ENCODE measurements at regions not wholly inside any gene's neighbourhood (a gene's known extent, or its start where the extent isn't known, plus 50 kb on each side); places are given as distances from the start of the nearest gene placed in this dataset.
"Not testable (repeated sequence)": the region's sequence is repeated elsewhere in the genome, so short reads cannot be mapped to it uniquely, and the experiment has no call there.

DNA sequence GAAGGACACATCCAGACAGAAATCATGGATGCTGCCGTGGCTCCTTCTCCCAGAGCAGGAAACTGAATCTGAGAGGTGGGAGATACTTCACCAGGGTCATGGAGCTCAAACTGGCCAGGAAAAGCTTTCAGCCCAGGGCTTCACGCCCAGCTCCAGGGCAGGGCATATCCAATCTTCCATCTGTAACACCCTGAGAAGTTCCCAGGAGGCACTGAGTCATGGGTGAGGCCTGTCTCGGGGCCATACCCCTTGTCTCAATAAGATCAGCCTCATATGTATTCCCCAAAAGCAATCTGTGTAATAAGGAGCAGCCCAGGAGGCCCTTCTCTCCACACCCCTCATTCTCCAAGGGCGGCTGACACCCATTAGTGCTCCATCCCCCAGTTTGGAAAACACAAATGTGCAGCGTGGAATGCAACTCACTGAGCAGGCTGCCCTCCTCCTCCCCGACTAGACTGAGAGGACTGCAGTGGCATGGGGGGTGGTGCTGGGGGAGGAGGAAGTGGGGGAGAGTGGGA, 439.3 kb upstream of the SULF2 start:
- DNase-seq (no peak), ATAC-seq (replicated peaks) (no peak)
- Mint-ChIP-seq H3K9me3 (peaks cover 7 to 9% of the 10 kb centered on the region in 2 donors), H3K27ac (no peak overlapping the region), H3K36me3 (peaks cover 3 to 4% of the 10 kb centered on the region in 2 donors), H3K4me3 (no peak overlapping the region), H3K27me3 (peaks cover 30 to 34% of the 10 kb centered on the region in 2 donors), H3K4me1 (no peaks in the 10 kb centered on the region)

GRCh38 chr20:48223715-48224114, 438.4 kb upstream of the SULF2 start:
- ATAC-seq (replicated peaks) (no peak), DNase-seq (no peak)
- H3K4me1 Mint-ChIP-seq: no peaks in the 10 kb centered on the region
- H3K4me3 Mint-ChIP-seq: no peak overlapping the region
- H3K9me3 Mint-ChIP-seq: peaks cover 2 to 3% of the 10 kb centered on the region in 2 donors
- peaks cover 0 to 2% of the 10 kb centered on the region in 2 donors for H3K36me3 Mint-ChIP-seq
- no peak overlapping the region for H3K27ac Mint-ChIP-seq
- H3K27me3 Mint-ChIP-seq: peaks cover 37 to 40% of the 10 kb centered on the region in 2 donors

- H3K36me3 Mint-ChIP-seq: no peaks in the 10 kb centered on the region
- DNase-seq: no peak
- ATAC-seq (replicated peaks): no peak
- peaks cover 0 to 3% of the 10 kb centered on the region in 2 donors for H3K9me3 Mint-ChIP-seq
- H3K4me3 Mint-ChIP-seq: no peak overlapping the region
- H3K27me3 Mint-ChIP-seq: peaks cover 40 to 45% of the 10 kb centered on the region in 2 donors
- H3K27ac Mint-ChIP-seq: no peak overlapping the region
- no peaks in the 10 kb centered on the region for H3K4me1 Mint-ChIP-seq
These were observed 437.4 kb upstream of the SULF2 start for GRCh38 chr20:48222595-48223180.

DNA sequence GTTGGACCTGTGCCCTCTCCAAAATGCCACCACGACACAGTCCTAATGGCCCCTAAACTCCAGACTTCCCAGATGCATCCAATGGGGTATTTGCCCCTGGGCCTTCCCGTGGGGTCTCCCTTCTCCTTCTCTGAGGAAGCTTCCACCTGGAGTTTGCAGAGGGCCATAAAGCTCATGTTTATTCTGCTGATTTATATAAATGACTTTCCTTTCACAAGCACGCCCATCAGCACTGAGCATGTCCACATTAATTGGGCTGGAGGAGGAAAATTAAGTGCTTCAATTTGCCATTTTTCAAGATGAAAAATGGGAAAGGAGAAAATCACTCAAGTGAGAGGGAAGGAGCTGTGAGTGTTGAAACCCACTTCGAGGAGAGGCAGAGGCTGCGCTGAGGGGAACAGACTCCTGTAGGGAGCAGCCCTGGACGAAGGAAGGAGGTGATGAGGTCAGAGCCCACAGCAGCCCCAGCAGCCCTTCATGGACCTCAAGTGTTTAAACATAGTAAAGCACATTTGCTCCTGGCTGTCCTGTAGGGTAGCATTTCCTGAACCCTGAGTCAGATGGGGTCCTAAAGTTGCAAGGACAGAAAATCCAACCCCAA, 434.9 kb upstream of the SULF2 start:
- Mint-ChIP-seq H3K27ac (no peak overlapping the region), H3K27me3 (peaks cover 31 to 50% of the 10 kb centered on the region in 2 donors)
- no peak for DNase-seq

GRCh38 chr20:48219306-48219705, 434.0 kb upstream of the SULF2 start:
- Mint-ChIP-seq H3K27ac (no peak overlapping the region), H3K27me3 (peaks cover 36 to 54% of the 10 kb centered on the region in 2 donors), H3K9me3 (peaks cover 0 to 3% of the 10 kb centered on the region in 2 donors), H3K4me1 (no peaks in the 10 kb centered on the region), H3K4me3 (no peak overlapping the region), H3K36me3 (no peaks in the 10 kb centered on the region)
- ATAC-seq (replicated peaks) (no peak), DNase-seq (no peak)

More for the DNA sequence above, 434.9 kb upstream of the SULF2 start:
- ATAC-seq (replicated peaks): no peak
- peaks cover 0 to 3% of the 10 kb centered on the region in 2 donors for H3K9me3 Mint-ChIP-seq
- H3K36me3 Mint-ChIP-seq: no peaks in the 10 kb centered on the region
- H3K4me3 Mint-ChIP-seq: no peak overlapping the region
- H3K4me1 Mint-ChIP-seq: no peaks in the 10 kb centered on the region

DNA sequence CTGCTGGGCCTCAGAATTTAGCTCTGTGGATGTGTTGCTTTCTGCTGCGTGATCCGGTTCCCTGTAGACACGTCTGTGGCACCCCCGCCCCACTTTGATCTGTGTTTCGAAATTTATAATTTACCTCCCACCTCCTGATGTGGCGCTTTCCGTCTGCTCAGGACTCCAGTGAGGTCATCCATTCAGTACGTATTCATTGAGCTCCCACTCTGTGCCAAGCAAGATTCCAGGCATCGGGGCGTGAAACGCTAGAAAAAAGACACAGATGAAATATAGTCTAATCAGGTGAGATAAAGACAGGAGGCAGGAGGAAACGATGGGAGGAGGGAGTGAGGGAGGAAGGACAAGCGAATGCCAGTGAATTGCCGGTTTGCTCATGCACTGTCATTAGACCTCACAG, 431.9 kb upstream of the SULF2 start:
- H3K4me1 Mint-ChIP-seq: no peaks in the 10 kb centered on the region
- no peaks in the 10 kb centered on the region for H3K9me3 Mint-ChIP-seq
- H3K4me3 Mint-ChIP-seq: no peak overlapping the region
- ATAC-seq (replicated peaks) (no peak), DNase-seq (no peak)
- H3K27me3 Mint-ChIP-seq: peaks cover 34 to 44% of the 10 kb centered on the region in 2 donors
- no peaks in the 10 kb centered on the region for H3K36me3 Mint-ChIP-seq
- no peak overlapping the region for H3K27ac Mint-ChIP-seq

DNA sequence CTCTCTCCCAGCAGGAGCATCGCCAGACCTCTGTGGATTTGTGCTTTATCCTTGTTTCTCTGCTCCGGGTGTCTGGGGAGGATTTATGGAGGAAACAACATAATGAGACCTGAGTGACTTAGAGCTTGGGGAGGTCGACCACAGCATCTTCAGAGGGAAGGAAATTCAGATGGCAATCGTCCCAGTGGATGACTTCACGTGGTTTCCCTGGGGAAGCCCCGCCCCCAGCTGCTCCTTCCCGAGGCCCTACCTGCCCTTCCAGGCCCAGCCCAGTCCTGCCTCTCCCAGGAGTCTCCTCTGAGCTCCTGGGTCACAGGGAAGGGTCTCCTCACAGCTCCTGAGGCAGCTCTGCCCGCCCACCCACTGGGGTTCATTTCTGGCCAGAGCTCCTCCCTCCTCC, 430.3 kb upstream of the SULF2 start:
- DNase-seq (no peak), ATAC-seq (replicated peaks) (no peak)
- Mint-ChIP-seq H3K27ac (no peak overlapping the region), H3K4me1 (no peaks in the 10 kb centered on the region), H3K4me3 (no peak overlapping the region), H3K27me3 (peaks cover 46 to 53% of the 10 kb centered on the region in 2 donors), H3K36me3 (no peaks in the 10 kb centered on the region), H3K9me3 (no peaks in the 10 kb centered on the region)

- Mint-ChIP-seq H3K36me3 (no peaks in the 10 kb centered on the region), H3K4me3 (no peak overlapping the region), H3K27ac (no peak overlapping the region), H3K9me3 (no peaks in the 10 kb centered on the region), H3K4me1 (no peaks in the 10 kb centered on the region), H3K27me3 (peaks cover 40 to 47% of the 10 kb centered on the region in 2 donors)
- no peak for DNase-seq
- ATAC-seq (replicated peaks): no peak
These were observed 429.3 kb upstream of the SULF2 start for GRCh38 chr20:48214601-48215000.

- ATAC-seq (replicated peaks); H3K9me3 Mint-ChIP-seq: not testable (repeated sequence)
These were observed 428.4 kb upstream of the SULF2 start for GRCh38 chr20:48213635-48214034.

DNA sequence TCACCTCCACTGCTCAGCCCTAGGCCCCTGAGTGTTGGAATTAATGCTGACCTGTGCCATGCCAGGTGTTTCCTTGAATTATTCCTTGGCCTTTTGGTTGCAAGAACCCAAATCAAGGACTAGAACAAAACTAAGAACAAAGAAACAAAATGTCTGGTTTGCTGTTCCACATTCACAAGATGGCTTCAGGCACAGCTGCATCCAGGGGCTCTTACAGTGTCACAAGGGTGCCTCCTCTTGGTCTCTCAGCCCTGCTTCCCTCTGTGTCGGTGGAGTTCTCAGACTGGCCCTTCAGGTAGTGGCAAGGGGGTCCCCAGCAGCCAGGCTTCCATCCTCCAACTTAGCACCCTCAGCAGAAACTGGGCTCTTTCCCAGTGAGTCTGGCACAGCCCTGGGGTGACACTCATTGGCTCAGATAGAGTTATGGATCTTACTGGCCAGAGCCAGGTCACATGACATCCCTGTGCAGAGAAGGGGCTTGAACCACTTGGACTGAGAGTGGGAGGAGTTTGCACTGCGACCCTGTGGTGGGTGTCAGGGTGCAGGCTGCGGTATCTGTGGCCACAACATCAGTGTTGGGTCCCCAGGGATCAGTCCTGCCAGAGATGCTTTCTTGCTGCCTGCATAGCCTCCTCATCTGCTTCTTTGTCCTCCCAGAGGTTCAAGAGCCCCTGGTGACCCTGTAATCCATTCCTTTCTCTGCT, 427.7 kb upstream of the SULF2 start:
- ATAC-seq (replicated peaks) (no peak), DNase-seq (no peak)
- peaks cover 34 to 35% of the 10 kb centered on the region in 2 donors for H3K27me3 Mint-ChIP-seq
- no peaks in the 10 kb centered on the region for H3K9me3 Mint-ChIP-seq
- H3K36me3 Mint-ChIP-seq: no peaks in the 10 kb centered on the region
- H3K27ac Mint-ChIP-seq: no peak overlapping the region
- no peak overlapping the region for H3K4me3 Mint-ChIP-seq
- H3K4me1 Mint-ChIP-seq: no peaks in the 10 kb centered on the region

More at GRCh38 chr20:48213635-48214034, 428.4 kb upstream of the SULF2 start:
- not testable (repeated sequence) for H3K4me1 Mint-ChIP-seq, DNase-seq, H3K4me3 Mint-ChIP-seq, H3K27ac Mint-ChIP-seq, H3K36me3 Mint-ChIP-seq
- H3K27me3 Mint-ChIP-seq: peaks cover 34 to 40% of the 10 kb centered on the region in 2 donors

DNA sequence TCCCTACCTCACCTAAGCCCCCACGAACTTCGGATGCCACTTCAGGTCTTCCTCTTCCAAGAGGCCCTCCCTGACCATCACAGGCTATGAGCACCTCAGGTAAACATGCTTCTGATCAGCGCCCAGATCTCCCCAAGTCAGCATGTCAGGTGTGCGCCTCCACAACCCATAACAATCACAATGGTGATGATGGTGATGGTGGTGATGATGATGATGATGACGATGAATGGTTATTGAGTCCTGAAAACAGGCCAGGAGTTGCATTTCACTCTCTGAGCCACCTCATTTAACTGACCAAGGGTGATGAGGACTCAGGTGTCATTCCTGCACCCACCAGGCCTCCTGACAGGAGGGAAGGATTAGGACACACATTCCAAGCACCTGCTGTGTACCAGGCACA, 426.6 kb upstream of the SULF2 start:
- Mint-ChIP-seq H3K27me3 (peaks cover 32 to 34% of the 10 kb centered on the region in 2 donors), H3K4me1 (no peaks in the 10 kb centered on the region), H3K36me3 (no peaks in the 10 kb centered on the region), H3K27ac (no peak overlapping the region), H3K4me3 (no peak overlapping the region), H3K9me3 (no peaks in the 10 kb centered on the region)
- no peak for ATAC-seq (replicated peaks)
- DNase-seq: no peak

- ATAC-seq (replicated peaks): no peak
- no peak overlapping the region for H3K27ac Mint-ChIP-seq
- H3K4me1 Mint-ChIP-seq: no peaks in the 10 kb centered on the region
- no peak overlapping the region for H3K4me3 Mint-ChIP-seq
- H3K27me3 Mint-ChIP-seq: peaks cover 31 to 34% of the 10 kb centered on the region in 2 donors
- no peaks in the 10 kb centered on the region for H3K36me3 Mint-ChIP-seq
- H3K9me3 Mint-ChIP-seq: no peaks in the 10 kb centered on the region
- no peak for DNase-seq
These were observed 426.0 kb upstream of the SULF2 start for GRCh38 chr20:48211238-48211637.

DNA sequence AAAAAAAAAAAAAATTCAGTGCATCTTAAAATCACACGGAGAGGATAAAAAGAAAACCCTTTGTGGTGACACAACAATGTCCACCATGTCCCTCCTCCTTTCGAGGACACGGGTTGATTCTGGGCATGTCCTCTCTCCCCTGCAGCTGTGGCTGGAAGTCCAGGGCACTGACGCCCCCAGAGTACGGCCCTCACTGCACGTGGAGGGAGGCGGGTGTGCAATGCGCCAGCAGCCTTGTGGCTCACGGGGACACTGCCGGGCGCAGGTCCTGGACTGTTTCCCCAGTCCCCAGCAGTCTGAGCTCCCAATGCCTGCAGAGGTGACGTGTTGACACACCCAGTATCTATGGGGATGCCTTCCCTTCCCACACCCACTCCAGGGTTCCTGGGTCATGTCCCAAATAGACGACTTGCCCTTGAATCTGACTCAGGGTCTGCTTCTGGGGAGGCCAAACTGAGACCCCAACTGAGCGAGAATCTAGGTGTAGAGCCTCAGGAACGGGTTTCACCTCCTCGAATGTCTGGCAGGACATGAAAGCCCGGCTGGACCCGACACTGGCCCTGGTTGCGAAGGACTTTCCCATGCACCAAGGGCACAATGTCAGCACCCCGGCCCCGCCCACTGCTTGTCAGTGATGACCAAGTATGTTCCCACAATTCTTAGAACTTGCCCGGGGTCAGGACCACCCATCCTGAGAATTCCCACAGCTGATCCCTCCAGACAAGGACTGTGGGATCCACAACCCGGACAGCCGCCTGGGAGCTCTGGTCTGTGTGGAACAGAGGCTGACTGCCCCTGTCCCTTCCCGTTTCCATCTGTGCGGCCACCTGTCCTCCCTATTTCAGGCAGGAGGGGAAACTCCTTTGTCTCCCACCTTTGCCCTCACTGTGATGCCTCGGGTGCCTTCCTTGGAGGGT, 425.1 kb upstream of the SULF2 start:
- DNase-seq (no peak), ATAC-seq (replicated peaks) (no peak)
- Mint-ChIP-seq H3K27ac (no peak overlapping the region), H3K36me3 (no peaks in the 10 kb centered on the region), H3K4me3 (no peak overlapping the region), H3K4me1 (no peaks in the 10 kb centered on the region), H3K27me3 (peaks cover 24 to 34% of the 10 kb centered on the region in 2 donors), H3K9me3 (no peaks in the 10 kb centered on the region)

- DNase-seq: no peak
- no peak overlapping the region for H3K4me3 Mint-ChIP-seq
- ATAC-seq (replicated peaks): no peak
- no peak overlapping the region for H3K27ac Mint-ChIP-seq
- no peaks in the 10 kb centered on the region for H3K9me3 Mint-ChIP-seq
- peaks cover 13 to 25% of the 10 kb centered on the region in 2 donors for H3K27me3 Mint-ChIP-seq
- H3K36me3 Mint-ChIP-seq: no peaks in the 10 kb centered on the region
- no peaks in the 10 kb centered on the region for H3K4me1 Mint-ChIP-seq
These were observed 423.8 kb upstream of the SULF2 start for GRCh38 chr20:48209102-48209501.

All from stimulated activated naive B cell treated with anti-CD40 and anti-IgM and Interleukin-4, amounts not matched to agents 10 μg/mL and 1 μg/mL and 100 μg/mL, for 72 hours (primary cell).